Kidney (tissue), 13 donors: ENCODE measurements at regions not wholly inside any gene's neighbourhood (a gene's known extent, or its start where the extent isn't known, plus 50 kb on each side); places are given as distances from the start of the nearest gene placed in this dataset.

Experiments
- DNase-seq, 5 donors: peaks; one replicate each; pipeline ENCODE4 v3.0.0-alpha.2; 2013 to 2020
- FAIRE-seq: peaks from 2 replicates; lab custom pipeline; 2012; peaks lifted over from hg19 to GRCh38; lab: Jason Lieb, UNC
- H3K27ac ChIP-seq, 2 donors: one replicate each; pipeline ENCODE4 v1.7.0; 2013; ENCODE audit warnings: low read depth in 2 of 2, low read length in 2 of 2, inconsistent platforms in 1 of 2
- H3K27me3 ChIP-seq: one replicate; pipeline ENCODE4 v1.7.1; 2013; ENCODE audit warnings: low read length, inconsistent platforms; ENCODE audit not compliant: control insufficient read depth, insufficient read depth
- H3K36me3 ChIP-seq, 3 donors: one replicate each; pipeline versions ENCODE4 v1.7.0 to v1.7.1; 2013; ENCODE audit warnings: low read length in 3 of 3, control low read depth in 1 of 3, inconsistent platforms in 1 of 3; ENCODE audit not compliant: insufficient read depth in 3 of 3, control insufficient read depth in 2 of 3
- H3K4me1 ChIP-seq, 3 donors: one replicate each; pipeline versions ENCODE4 v1.7.0 to v1.7.1; 2013; ENCODE audit warnings: low read length in 3 of 3, inconsistent platforms in 1 of 3, low read depth in 1 of 3; ENCODE audit not compliant: control insufficient read depth in 2 of 3, insufficient read depth in 2 of 3
- H3K4me3 ChIP-seq, 3 donors: one replicate each; pipeline versions ENCODE4 v1.7.0 to v1.8.1; 2013; ENCODE audit warnings: low read length in 3 of 3, control low read depth in 1 of 3, inconsistent platforms in 1 of 3
- H3K9ac ChIP-seq, 3 donors: one replicate each; pipeline versions ENCODE4 v1.7.0 to v1.7.1; 2013; ENCODE audit warnings: low read length in 3 of 3, control low read depth in 1 of 3, inconsistent platforms in 1 of 3
- H3K9me3 ChIP-seq, 3 donors: one replicate each; pipeline versions ENCODE4 v1.7.0 to v1.7.1; 2013; ENCODE audit warnings: low read length in 3 of 3, control low read depth in 1 of 3, inconsistent platforms in 1 of 3; ENCODE audit not compliant: control insufficient read depth in 2 of 3, insufficient read depth in 1 of 3
- CTCF ChIP-seq: IDR thresholded peaks from 3 replicates; pipeline ENCODE4 v1.5.1; 2012; ENCODE audit warnings: mild to moderate bottlenecking, moderate library complexity, borderline replicate concordance; ENCODE audit not compliant: insufficient read depth; ENCODE audit errors: extremely low read depth
- intact Hi-C: fragments of 100-400 bp; cut with DNase I; formaldehyde crosslinking; loops from one replicate; pipeline ENCODE4 v1.11.1; 2022
- donor health status: control.
- donor health status: control.
- donor health status: control.
- donor health status: control.
- donor health status: control.
- donor health status: DM: yes; HTN: yes; CAD: no.
- donor health status: Normal renal cell carcinoma (clear cell type).

DNA sequence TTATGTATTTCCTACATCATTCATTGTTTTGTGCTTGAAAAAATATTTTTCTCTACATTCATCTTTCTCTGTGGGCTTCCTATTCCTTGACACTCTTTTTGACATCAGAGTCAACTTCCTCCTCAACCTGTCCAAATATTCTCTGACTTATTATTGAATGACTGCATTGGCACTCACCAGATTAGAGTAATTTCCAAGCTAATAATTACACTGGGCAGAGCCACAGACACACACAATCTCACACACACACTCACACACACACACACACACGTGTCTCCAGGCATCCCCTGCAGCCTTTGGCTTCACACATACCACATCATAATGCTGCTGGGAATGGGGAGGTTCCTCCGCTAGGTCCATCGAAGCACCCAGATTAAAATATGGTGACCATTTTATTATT, 184.5 kb downstream of the SYK start:
- Histone ChIP-seq H3K27ac (no peak overlapping the region), H3K4me3 (no peak overlapping the region), H3K27me3 (no peaks in the 10 kb centered on the region), H3K9ac (no peak overlapping the region), H3K9me3 (no peaks in the 10 kb centered on the region), H3K4me1 (no peaks in the 10 kb centered on the region), H3K36me3 (no peaks in the 10 kb centered on the region)
- DNase-seq (no peak), FAIRE-seq (no peak)
- no peak for TF ChIP-seq CTCF
- intact Hi-C loops, result no loop called here

- TF ChIP-seq CTCF, result no peak
- H3K9ac ChIP-seq, result no peak overlapping the region
- H3K4me1 ChIP-seq, result no peaks in the 10 kb centered on the region
- no peak for DNase-seq
- H3K4me3 ChIP-seq, result no peak overlapping the region
- no peak overlapping the region for H3K27ac ChIP-seq
- no peaks in the 10 kb centered on the region for H3K36me3 ChIP-seq
- no peak for FAIRE-seq
- intact Hi-C loops, result no loop called here
- no peaks in the 10 kb centered on the region for H3K27me3 ChIP-seq
- no peaks in the 10 kb centered on the region for H3K9me3 ChIP-seq
These were observed 185.9 kb downstream of the SYK start for GRCh38 chr9:90987566-90987965.

DNA sequence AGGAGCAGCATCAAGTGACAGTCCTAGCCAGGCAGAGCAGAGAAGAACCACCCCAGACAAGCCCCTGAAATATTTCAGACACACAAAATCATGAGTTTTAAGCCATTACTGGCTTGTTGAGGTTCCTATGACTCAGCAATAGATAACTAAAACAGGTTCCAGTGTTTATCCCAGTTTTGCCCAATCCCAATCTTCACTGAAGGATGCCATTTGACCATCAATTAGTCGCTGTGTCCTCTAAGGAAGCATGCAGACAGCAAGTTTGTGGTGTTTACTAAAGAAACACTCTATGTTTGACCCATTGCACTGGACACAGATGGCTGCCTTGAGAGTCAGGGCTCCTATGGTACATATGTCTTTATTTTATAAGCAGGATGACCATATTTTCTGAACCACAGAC, 186.7 kb downstream of the SYK start:
- Histone ChIP-seq H3K4me1 (no peaks in the 10 kb centered on the region), H3K4me3 (no peak overlapping the region), H3K9ac (no peak overlapping the region), H3K27ac (no peak overlapping the region), H3K27me3 (no peaks in the 10 kb centered on the region), H3K36me3 (no peaks in the 10 kb centered on the region), H3K9me3 (no peaks in the 10 kb centered on the region)
- intact Hi-C loops, result no loop called here
- FAIRE-seq (no peak), DNase-seq (no peak)
- TF ChIP-seq CTCF, result no peak

DNA sequence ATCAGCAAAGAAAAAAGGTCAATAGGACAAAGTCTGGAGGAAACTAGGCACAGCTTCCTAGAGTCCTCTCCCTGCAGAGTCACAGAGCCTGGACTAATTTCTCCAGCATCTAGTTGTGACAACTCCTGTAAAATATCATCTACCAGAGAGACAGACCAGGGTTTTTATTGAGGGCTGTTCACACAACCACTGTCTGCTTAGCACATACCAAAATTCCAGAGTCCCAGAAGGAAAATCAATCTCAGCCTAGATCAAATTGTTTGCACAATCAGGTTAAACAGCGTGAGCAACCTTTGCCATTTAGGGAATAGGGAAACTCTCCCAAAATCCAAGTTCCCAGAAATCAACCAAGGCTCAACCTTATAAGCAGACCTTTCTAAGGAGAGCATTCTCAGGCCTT, 190.3 kb downstream of the SYK start:
- no peak overlapping the region for H3K4me3 ChIP-seq

More for the DNA sequence above, 190.3 kb downstream of the SYK start:
- no peak for TF ChIP-seq CTCF
- intact Hi-C loops, result no loop called here
- DNase-seq (no peak), FAIRE-seq (no peak)
- Histone ChIP-seq H3K27ac (no peak overlapping the region), H3K9me3 (no peaks in the 10 kb centered on the region), H3K4me1 (no peaks in the 10 kb centered on the region), H3K27me3 (no peaks in the 10 kb centered on the region), H3K9ac (no peak overlapping the region), H3K36me3 (no peaks in the 10 kb centered on the region)
